ENCODE measurements at regions not wholly inside any gene's neighbourhood (a gene's known extent, or its start where the extent isn't known, plus 50 kb on each side); places are given as distances from the start of the nearest gene placed in this dataset.
"Not testable (repeated sequence)": the region's sequence is repeated elsewhere in the genome, so short reads cannot be mapped to it uniquely, and the experiment has no call there.

GRCh38 chr4:137733174-137734141, 201.2 kb upstream of the PCDH18 start:
- H3K9me3 ChIP-seq (ENCODE audit: control insufficient read depth, insufficient read depth, low read depth, low read length); H3K36me3 ChIP-seq (ENCODE audit: control insufficient read depth in 2 of 2, insufficient read depth in 1 of 2, low read length in 2 of 2); H3K4me1 ChIP-seq (ENCODE audit: control insufficient read depth, insufficient read depth, low read length); H3K4me3 ChIP-seq (ENCODE audit: low read depth, low read length); H3K27ac ChIP-seq (ENCODE audit: extremely low read depth, low read depth, low read length); POLR2A ChIA-PET: not testable (repeated sequence)
- CTCF ChIA-PET: interaction anchor here (0.7 to 1.3 kb wide), 3 partner anchors 29 to 679 kb away, joined by 3 read pairs; no protein-coding TSS in a partner anchor
- TF ChIP-seq ZNF610 (tag by site-specific recombination; IDR thresholded peaks at IDR 0.05; ENCODE audit: borderline replicate concordance): 0 out of 2 replicates have a peak, but pooled peaks have one; percentile 27

GRCh38 chr4:137722910-137723309, 190.6 kb upstream of the PCDH18 start:
- no peak overlapping the region for H3K4me3 ChIP-seq (ENCODE audit: low read depth, low read length)
- no peaks in the 10 kb centered on the region for H3K4me1 ChIP-seq (ENCODE audit: control insufficient read depth, insufficient read depth, low read length)
- TF ChIP-seq ZNF184 (tag by site-specific recombination; IDR thresholded peaks at IDR 0.05) (no peak), ZBTB1 (tag by site-specific recombination; IDR thresholded peaks at IDR 0.05) (no peak), ZNF571 (tag by site-specific recombination; IDR thresholded peaks at IDR 0.05) (no peak), ZNF777 (tag by site-specific recombination; IDR thresholded peaks at IDR 0.05; ENCODE audit: borderline replicate concordance) (no peak), HOXD13 (CRISPR knock-in tag; IDR thresholded peaks at IDR 0.05; ENCODE audit: borderline replicate concordance) (no peak), ZNF658 (tag by site-specific recombination; IDR thresholded peaks at IDR 0.05) (no peak), IKZF3 (tag by site-specific recombination; IDR thresholded peaks at IDR 0.05) (no peak), ZNF654 (tag by site-specific recombination; IDR thresholded peaks at IDR 0.05; ENCODE audit: low read depth) (no peak), ZNF704 (tag by site-specific recombination; IDR thresholded peaks at IDR 0.05) (no peak), ZBTB20 (tag by site-specific recombination; IDR thresholded peaks at IDR 0.05) (no peak), ZNF792 (tag by site-specific recombination; IDR thresholded peaks at IDR 0.05) (no peak), ZNF48 (tag by site-specific recombination; IDR thresholded peaks at IDR 0.05) (no peak), ZNF148 (tag by site-specific recombination; IDR thresholded peaks at IDR 0.05; ENCODE audit: borderline replicate concordance) (no peak), ZNF621 (tag by site-specific recombination; IDR thresholded peaks at IDR 0.05) (no peak), PBX3 (CRISPR knock-in tag; IDR thresholded peaks at IDR 0.05) (no peak), ZNF670 (tag by site-specific recombination; IDR thresholded peaks at IDR 0.05; ENCODE audit: low read depth) (no peak), ZSCAN30 (tag by site-specific recombination; IDR thresholded peaks at IDR 0.05) (no peak)
- TF ChIP-seq, protein P1, sequence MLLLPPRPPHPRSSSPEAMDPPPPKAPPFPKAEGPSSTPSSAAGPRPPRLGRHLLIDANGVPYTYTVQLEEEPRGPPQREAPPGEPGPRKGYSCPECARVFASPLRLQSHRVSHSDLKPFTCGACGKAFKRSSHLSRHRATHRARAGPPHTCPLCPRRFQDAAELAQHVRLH (tag by site-specific recombination; IDR thresholded peaks at IDR 0.05): no peak
- TF ChIP-seq, protein P2, sequence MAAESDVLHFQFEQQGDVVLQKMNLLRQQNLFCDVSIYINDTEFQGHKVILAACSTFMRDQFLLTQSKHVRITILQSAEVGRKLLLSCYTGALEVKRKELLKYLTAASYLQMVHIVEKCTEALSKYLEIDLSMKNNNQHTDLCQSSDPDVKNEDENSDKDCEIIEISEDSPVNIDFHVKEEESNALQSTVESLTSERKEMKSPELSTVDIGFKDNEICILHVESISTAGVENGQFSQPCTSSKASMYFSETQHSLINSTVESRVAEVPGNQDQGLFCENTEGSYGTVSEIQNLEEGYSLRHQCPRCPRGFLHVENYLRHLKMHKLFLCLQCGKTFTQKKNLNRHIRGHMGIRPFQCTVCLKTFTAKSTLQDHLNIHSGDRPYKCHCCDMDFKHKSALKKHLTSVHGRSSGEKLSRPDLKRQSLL (tag by site-specific recombination; IDR thresholded peaks at IDR 0.05): no peak
- no peak overlapping the region for H3K27ac ChIP-seq (ENCODE audit: extremely low read depth, low read depth, low read length)
- no peaks in the 10 kb centered on the region for H3K36me3 ChIP-seq (ENCODE audit: control insufficient read depth in 2 of 2, insufficient read depth in 1 of 2, low read length in 2 of 2)
- POLR2A ChIA-PET: no interaction called here
- H3K9me3 ChIP-seq (ENCODE audit: control insufficient read depth, insufficient read depth, low read depth, low read length): no peaks in the 10 kb centered on the region
- CTCF ChIA-PET: interaction anchor here (0.6 kb wide), 1 partner anchor 371 kb away, joined by 3 read pairs; no protein-coding TSS in a partner anchor

Measured in HEK293 (cell line).